GDM1 (cell line): ENCODE measurements at regions not wholly inside any gene's neighbourhood (a gene's known extent, or its start where the extent isn't known, plus 50 kb on each side); places are given as distances from the start of the nearest gene placed in this dataset.

ENCODE experiments used
- DNase-seq: peaks from one replicate; lab custom pipeline; 2025; lab: John Stamatoyannopoulos, UW

DNA sequence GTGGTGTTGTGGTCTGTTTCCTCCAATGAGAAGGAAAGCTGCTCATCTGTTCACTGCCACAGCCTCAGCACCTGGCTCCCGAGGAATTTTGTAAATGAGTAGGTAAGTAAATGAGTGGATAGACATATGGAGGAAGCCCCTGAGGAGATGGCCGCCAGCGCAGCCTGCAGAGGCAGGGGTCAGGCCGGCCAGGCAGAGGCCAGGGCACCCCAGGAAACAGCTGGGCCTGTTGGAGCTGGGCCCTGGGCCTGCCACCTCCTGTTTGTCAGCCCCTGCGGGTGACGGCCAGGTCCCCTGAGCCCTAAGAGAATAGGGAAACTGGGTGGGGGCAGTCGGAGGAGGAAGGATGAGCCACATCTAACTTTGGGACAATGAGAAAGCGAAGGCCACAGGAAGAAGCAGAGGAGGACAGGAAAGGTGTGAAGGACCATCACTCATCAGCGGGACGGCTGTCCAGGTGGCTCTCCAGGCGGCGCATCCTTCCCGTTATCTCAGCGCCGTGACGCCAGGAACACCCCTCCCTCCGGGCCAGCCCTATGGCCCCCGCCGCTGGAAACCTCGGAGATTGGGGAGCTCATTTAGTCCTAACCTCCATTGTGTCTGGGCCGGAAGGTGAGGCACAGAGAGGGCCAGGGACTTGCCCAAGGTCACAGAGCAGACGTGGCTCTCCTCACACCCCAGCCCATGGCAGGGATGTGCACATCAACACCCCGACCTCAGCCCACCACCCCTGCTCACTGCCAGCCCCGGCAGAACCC, 142.3 kb upstream of the UNC5B start:
- no peak for DNase-seq

DNA sequence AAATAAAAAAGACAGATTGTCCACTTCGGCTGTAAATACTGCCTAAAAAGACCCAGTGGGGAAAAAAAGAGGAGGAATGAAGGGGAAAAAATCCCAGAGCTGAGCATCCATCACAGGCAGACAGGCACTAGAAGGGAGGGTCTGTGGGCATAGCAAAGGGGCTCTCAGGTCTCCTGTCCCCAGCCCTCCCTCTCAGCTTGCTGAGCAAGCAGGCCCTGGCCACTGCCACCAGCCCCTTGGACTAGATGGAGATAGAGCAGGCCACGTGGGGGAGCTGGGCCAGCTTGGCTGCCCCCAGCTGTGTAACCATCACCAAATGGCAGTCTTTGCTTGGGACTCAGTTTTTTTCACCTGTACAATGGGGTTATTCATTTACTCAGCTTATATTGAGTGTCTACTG, 141.6 kb upstream of the UNC5B start:
- no peak for DNase-seq

DNA sequence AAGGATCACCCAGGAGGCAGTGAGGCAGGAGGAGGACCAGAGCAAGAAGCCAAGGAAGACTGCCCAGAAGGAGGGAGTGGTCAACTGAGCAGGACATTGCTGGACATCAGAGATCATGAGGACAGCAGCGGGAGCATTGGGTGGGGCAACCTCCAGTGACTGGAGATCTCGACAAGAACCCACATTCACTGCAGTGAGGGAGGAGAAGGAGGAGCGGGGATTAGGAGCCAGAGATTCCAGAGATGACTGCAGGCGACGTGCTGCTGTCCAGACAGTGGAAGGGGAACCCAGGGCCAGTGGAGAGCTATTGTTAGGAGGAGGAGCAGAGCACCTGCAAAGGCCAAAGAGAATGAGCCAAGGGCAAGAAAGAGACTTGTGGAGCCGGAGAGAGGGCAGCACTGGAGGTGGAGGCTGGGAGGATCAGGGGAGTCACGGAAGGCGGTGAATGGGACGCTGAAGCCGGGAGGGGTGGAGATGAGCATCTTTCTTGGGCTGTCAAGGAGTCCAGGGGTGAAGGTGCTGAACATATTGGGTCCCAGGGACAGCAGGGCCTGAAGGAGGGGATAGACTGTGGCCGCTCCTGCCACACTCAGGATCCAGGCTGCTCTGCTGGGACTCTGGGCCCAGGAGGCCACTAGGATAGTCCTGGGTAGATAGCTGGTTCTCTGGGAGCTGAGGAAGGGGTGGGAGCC, 140.1 kb upstream of the UNC5B start:
- DNase-seq: no peak

DNA sequence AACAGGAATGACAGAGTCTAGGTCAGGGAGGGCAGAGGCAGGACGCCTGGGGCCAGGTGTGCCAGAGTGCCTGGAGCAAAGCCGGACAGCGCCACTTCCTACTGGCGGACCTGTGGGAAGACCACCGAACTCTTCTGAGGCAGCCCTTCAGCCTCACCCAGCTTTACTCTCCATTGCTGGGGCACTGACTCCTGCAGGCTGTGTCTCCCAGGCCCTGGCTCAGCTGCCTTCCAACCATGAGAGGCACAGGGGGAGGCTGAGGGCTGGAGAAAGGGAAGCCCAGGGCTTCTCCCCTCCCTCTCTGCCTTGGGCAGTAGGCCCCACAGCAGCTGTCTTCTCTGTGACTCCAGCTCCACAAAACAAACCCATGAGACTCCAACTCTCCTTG, 139.6 kb upstream of the UNC5B start:
- no peak for DNase-seq

DNA sequence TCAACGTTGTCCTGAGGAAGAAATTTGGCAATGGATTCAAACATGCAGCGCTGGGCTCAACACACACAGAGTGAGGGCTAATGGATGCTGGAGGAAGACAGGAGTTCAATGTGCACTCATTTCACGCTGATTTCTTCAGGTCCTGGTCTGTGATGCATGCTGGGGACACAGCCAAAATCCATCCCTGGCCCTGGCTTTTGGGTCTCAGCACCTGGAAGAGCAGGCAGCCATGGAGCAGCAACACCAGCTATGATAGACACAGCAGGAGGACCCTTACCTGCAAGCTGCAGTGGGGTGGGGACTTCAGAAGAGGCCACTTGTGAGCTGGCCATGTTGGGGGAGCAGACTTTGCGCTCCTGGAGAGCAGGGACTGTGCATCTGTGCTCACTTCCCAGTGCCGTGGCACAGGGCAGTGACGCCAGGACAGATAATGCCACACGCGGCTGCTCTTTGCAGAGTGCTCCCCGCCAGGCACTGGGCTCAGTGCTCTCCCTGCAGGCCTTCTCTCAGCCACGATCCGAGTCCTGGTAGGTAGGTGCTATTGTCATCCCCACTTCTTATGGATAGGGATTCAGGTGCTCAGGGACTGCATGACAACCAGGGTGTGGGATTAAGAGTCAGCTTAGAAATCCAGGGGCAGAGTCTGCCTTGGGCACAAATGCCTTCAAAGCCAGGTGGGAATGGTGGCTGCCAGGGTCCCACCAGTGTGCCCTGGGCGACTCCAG, 138.8 kb upstream of the UNC5B start:
- DNase-seq: no peak

DNA sequence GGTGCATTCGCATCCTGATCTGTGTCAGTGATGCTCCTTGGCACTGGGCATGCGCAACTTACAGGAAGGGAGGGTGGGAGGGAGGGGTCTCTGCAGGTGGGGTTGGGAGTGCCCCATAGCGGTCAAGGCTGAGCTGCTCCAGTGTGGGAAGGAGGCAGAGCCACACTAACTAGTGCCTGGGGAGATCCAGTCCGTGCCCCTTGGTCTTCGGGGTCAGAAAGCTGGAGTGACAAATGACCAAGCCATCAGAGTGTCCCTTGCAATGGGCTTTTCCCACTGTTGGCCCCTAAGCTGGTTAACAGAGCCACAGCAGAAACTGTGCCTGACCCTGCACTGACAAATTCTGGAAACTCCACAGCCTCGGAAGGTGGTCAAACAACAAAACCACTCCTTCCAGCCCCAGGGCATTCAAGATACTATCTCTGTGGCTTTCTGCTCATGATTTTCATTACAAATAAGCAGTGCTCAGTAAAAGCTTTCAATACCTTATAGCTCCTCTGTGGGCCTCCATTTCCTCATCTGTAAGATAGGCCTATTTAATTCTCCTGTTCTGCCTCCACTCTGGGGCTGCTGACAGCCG, 138.1 kb upstream of the UNC5B start:
- no peak for DNase-seq

DNA sequence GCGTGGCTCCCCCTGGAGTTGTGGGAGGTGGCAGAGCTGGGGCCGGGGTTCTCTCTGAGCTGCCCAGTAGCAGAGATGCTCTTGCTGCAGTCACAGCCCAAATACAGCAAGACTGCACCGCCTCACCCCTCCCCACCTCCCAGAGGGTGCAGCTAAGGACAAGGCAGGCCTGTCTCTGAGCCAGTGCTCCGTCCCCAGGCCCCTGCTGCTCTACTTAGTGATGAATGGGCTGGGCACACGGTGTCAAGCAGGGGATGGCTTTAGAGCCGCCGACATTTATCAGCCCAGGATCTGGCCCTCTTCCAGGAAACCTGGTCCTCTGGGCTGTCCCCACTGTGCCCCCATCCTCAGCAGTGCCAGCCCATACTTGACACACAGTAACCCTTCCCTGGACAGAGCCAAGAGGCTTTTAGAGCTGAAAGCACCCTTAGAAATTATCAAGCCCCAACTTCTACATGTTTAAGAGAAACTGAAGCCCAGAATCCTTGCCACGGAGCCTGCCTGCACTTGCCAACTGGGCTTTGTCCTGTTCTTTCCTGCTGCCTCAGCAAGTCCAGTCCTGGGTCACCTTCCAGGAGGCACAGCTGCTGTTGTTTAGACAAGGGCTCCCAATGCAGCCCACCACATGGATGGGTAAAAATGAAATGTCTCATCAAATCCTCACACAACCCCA, 137.1 kb upstream of the UNC5B start:
- no peak for DNase-seq

DNA sequence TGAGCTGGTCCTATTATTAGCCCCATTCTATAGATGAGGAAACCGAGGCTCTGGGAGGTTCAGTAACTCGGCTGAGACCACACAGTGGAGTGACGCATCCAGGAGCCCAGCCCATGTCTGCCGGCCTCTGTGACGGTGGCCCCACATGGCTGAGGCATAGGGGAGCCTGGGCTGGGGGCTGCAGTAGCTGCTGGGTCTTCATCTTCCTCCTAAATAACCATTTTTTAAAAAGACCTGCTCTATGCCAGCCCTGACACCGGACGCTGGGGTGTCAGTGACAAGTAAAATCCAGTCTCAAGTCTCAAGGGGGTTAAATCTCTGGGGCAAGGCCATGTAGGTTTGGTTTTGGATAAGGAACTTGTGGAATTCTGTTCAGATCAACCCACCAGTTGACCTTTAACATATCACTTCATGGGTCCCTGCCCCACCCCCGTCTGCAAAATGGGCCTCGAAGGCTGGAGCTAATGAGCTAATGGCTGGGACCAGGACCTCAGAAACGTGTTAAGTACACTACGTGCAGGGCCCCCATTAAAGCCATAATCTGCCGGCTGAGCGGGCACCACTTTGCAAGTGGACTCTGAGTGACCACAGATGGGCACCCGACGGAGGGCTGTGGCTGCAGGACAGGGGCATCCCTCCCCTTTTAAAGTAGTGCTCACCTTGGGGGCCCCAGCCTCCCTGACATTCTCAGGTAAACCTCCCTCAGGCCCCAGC, 136.5 kb upstream of the UNC5B start:
- DNase-seq: no peak

DNA sequence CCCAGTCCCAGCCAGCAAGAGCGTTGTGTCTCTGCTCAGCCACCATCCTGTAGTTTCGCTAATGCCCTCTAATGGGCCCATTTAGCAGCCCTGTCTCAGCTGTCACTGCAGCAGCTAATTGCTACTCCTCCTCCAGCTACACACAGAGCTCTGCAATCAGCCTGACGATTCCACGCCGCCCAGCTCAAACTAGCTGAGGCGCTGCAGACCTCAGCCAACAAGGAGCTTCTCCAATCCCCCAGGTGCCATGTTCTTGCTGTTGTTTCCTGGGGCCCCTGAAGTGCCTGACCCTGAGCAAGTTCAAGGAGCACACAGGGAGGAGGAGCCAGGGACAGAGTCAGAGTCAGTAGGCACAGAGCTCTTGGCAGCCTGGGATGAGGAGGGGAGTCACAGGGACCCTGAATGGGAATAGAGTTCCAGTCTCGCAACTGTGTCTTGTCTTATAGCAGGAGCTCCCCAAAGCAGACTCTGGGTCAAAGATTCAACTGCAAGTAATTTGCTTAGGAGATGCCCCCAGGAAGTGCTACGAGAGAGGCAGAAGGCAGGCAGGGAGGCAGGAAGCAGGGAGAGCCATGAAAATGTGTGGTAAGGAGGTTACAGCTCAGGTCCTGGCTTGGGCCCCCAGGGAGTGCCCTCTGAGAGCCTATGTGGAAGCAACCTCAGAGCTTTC, 135.8 kb upstream of the UNC5B start:
- no peak for DNase-seq

DNA sequence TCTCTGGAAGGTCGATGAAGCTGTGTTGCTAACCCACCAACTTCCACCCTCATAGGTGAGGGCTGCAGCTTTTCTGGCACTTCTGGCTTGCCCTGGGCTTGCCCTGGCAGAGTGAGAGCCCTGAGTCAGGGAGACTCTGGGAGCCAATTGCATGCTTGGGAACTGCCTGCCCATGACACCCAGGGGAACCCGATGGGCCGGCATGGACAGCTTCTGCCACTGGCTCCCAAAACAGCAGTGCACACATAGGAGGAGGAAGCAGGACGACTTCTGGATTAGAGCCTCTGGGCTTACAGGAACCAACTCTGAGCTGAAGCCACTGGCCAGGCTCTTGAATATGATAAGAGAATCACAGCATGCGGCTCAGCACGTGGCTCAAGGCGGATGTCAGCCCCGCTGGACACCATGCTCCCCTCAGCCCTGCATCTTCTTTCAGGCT, 135.2 kb upstream of the UNC5B start:
- no peak for DNase-seq

DNA sequence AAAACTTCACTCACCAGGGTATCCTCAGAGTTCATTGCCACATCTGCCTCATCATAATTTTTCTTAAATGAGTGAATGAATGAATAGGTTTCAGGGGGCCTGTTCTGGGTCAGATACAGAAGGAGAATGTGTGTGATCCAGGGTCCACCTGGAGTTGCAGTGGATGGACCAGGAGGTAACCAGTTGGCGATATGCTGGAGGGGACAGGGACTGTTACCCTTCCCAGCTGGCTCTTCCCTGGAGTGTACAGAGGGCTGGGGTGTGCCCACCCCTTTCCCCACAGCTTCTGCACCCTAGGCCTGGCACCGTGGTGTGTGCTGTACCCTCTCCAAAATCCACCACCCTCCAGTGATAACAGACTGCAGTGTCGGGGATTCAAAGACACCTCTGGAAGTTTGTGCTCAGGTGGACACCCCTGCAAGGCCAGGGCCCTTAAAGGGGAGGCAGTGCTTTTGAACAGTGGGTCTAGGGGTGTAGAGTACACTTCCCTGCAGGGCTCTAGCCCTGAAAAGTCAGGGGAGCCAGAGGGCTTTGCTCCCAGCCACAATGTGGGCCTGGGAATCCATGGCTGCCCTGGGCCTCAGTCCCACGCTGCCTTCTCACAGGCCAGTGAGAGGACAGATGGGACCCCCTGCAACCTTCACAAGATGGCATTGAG, 134.4 kb upstream of the UNC5B start:
- no peak for DNase-seq

DNA sequence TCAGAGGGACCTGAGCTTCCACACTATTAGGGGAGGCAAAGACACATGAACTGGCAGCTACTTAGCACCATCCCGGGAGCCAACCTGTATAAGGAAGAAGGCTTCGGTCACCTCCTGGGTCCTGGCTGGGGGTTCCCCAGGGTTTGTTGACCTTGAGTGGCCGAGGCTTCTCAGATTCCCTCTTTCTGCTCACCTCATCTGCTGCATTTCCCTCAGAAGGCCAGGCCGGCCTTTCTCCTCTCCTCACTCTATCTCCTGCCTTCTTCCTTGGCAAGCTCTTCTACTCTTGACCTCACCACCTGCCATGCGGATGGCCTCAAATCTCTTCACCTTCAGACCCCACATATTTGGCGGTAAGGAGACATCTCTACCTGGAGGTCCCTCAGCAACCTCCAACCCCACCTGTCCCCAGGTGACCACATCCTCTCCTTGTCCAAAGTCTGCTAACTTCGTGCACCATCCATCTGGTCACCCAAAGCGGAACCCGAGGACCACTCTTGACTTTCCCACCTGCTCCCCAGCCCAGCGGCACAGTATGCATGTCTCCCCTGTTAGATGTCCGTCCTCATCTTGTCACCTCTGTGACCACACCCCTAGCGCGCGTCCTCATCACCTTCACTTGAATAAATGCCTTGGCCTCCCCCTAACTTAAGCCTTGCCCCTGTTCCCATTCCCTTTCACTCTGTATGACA, 133.8 kb upstream of the UNC5B start:
- no peak for DNase-seq

DNA sequence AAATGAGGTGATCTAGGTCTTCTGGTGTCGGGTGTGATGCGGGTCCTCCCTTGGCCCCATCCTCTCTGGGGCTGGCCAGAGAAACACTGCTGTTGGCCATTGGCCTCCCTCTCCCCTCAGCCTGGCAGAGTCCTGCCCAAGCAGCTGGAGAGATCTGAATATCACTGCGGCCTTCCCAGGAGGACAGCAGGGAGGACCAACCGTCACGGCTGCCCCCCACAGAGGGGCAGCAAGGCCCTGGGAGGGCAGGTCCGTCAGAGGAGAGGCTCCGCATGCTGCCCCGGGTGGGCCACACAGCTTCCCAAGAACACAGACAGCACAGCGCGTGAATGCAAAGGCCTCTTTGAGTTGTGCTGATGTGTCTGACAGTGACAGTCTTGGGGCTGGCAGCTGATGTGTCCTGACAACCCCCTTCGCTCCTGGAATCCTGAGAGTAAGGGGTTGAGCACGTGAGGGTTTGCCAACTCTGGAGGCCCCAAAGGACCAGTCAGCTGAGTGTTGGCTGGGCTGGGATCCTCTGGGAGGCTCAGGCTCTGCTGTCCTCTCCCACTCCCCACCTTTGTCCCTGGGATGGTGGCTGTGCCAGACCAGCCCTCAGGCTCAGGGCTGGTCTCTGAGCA, 132.5 kb upstream of the UNC5B start:
- DNase-seq: no peak

DNA sequence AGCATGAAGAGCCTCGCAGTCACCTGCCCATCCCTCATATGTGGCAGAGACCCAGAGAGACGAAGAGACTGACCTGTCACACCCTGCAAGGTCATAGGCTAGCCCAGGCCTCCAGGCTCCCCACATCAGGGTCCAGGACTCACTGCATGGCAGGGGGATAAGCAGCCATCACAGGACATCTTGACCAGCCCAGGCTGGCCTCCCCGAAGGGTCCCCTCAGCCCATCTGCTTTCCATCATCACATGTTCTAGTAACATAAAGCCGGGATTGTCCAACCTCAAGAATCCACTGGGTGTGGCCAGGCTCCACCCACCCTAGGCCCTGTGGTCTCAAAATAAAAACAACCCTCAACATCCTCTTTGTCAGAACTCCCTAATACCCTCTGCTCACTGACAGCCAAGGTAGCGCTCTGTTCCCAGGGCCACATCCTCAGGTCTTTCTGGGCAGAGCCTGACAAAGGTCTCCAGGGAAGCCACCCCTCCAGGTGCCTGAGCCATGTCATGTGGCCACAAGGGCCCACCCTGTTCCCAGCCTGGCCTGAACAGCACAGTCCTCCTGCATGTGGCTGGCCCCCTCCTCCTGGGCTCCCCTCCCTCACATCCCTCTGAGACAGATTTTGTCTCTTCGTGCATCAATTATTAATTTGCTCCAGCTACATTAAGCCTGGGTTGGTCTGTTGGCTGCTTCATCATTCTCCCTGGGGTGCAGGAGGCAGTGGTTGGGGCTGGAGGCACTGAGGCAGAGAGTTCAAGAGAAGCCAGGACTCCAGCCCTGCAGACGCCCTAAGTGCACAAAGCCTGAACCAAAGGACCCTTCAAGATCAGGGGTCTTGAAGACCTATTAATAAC, 131.8 kb upstream of the UNC5B start:
- DNase-seq: no peak

DNA sequence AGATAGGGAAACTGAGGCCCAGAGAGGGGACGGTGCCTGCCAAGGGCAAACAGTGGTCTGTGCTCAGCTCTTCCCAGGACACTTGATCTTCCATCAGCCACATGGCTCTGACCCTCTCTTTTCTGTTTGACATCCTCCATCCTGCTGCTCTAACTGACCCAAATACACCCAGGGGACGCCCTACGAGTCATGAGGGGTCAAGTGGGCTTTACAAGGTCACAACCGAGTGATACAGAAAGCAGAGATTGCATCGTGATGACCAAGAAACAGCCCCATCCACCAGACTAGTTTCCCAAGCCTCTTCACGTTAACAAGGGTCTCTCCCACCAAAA, 131.2 kb upstream of the UNC5B start:
- no peak for DNase-seq

DNA sequence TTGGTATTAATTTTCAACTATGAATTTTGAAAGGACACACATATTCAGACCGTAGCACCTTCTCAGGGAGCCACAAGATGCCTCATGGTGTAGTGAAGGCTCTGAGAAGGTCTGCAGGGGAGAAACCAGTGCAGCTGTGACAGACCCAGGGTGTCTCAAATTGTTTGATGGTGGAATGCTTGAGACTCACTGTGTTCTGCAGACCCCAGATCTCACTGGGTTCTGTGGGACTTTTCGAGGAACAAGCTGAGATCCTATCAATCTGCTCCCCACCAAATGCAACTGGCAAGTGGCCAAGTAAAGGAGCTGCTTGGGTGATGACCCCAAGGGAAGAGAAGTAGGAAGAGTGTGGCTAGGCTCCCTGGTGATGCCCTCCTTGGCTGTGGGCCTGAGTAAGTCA, 130.5 kb upstream of the UNC5B start:
- no peak for DNase-seq

DNA sequence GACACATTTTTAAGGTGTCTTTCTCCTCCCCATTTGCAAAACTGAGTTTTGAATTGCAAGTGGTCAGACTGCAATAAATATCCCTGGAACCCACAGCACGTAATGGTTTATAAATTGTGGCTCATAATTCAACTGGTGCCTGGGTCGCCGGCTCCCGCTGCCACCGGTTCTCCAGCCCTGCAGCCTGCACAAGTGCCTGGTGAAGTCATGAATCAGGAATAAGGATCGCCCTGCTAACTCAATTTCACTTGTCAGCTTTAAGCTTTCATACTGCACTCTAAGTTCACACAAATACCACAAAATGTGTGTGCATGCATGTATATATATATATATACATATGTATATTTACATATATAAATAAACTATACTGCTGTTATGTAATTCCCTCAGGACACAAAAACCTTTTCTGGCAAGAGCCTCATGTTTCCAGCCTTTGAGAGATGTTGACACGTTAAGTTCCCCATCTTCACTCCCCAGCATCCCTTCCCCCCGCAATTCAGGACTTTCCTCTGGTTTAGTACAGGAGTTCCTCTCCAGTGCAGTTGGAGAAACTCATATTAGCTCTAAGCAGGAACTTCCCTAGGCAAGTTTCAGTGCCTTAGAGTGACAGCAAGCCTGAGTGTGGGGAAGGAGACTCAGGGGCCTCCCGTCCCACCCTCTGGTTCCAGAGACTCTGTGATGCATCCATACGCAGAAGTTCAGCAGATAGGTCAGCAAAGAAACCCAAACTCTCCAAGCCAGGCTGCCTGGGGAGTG, 129.2 kb upstream of the UNC5B start:
- DNase-seq: no peak

DNA sequence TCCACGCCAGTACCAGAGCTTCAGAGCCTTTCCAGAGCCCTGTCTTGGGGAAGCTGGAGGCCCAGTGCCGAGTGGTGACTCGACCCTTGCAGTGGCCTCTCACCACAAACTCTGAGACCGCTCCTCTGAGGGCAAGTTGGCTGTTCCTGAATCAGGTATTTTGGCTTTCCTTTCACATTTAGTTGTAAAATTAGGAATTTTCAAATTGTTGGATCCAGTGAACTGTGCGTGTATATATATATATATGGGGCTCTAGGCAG, 128.7 kb upstream of the UNC5B start:
- no peak for DNase-seq
